GM18498 (cell line): ENCODE measurements at regions not wholly inside any gene's neighbourhood (a gene's known extent, or its start where the extent isn't known, plus 50 kb on each side); places are given as distances from the start of the nearest gene placed in this dataset.
"Not testable (repeated sequence)": the region's sequence is repeated elsewhere in the genome, so short reads cannot be mapped to it uniquely, and the experiment has no call there.

ENCODE experiments used
- ATAC-seq: cut with Tn5 transposase; IDR thresholded peaks from one replicate; pipeline ENCODE4 v1.9.1; 2021; ENCODE audit warnings: mild to moderate bottlenecking, moderate library complexity; ENCODE audit not compliant: unreplicated experiment

DNA sequence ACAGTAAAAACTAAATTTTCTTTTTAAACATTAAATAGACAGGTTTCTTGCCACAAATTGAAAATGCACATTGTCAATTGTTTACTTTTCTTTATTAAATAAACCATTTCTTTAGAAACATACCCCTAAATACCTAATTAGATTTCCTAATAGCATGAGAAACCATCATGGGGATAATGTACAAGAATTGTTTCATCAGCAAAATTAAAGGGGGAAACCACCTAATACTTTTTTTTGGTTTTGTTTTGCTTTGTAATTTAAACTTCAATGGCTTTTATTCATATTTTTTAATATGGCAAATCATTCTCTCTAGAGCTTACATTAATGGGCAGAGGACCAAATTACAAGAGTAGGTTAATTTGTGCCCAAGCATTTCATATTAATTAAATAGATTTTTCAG is 987.9 kb downstream of the EPHA7 start:
- no peak for ATAC-seq

DNA sequence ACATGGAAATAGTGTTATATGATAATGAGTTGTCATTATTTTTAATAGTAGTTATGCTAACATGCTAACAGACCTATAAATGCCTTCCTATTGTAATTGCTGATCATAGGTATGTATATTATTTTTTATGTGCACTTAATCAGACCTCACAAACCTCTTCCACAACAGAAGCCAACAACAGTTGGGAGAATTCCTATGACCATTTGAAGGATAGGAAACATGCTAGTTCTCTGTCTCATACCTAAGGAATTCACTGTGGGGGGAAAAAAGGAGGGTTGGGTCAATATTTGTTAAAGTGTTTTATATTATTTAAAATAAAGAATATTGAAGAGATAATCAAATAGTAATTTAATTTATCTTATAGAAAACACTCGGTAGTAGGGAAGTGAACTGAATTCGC is 990.9 kb downstream of the EPHA7 start:
- ATAC-seq = no peak

DNA sequence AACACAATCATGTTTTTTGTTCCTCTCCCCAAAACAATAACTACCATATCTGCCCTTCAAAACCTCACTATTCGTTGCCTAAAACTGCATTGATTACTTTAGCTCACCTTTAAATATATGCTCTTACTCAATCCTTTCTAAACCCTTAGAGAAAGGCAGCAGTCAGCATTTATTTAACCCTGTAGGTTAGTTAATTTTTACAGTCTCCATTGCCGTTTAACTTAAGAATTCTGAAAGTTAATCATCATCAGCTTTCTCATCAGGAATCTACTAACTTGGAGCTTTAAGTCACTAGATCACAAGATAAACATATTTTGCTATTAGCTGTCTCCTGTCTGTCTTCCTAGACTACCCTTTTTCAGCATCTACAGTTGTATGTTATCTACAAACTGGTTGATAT is 991.9 kb downstream of the EPHA7 start:
- ATAC-seq = no peak

DNA sequence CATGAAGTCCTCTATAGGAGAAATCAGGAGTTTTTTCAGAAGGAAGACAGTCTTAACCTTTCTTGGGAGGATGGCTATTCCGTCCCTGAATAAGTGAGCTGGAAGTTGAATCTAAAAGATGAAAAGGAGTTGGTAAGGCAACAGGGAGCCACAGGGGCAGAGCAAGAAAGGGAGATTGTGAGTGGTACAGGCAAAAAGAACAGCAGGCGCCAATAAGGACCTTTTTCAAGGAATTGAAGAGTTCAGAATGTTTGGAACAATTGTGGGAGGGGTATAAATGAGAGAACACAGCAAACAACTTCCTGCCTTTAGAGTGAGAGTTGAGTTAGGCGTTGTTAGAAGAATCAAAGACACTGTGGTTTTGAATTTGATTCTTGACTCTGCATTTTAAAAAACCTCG is 1003.7 kb downstream of the EPHA7 start:
- ATAC-seq = no peak

DNA sequence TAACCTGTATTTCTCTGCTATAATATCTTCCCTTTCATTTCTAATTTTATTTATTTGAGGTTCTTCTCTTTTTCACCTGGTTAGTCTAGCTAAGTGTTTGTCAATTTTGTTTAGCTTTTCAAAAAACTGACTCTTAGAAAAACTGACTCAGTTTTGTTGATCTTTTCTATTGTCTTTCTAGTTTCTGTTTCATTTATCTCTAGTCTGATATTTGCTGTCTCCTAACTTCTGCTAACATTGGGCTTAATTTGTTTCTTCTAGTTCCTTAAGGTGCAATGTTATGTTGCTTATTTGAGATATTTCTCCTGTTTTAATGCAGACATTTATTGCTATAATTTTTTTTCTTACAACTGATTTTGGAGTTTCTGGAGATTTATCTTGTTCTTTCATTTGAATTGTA is 1011.0 kb downstream of the EPHA7 start:
- ATAC-seq = no peak

DNA sequence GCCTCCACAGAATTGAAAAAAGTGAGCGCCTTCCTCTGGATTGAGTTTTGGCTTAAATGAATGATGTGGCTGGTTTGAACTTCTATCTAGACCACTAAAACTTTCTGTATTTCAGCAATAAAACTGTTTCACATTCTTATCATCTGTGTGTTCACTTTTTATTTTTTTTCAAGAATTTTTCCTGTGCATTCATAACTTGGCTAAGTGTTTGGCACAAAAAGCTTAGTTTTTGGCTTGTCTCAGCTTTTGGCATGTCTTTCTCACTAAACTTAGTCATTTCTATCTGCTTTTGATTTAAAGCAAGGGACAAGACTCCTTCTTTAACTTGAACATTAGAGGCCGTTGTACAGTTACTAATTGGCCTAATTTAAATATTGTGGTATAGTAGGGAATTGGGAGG is 1015.1 kb downstream of the EPHA7 start:
- ATAC-seq = no peak

DNA sequence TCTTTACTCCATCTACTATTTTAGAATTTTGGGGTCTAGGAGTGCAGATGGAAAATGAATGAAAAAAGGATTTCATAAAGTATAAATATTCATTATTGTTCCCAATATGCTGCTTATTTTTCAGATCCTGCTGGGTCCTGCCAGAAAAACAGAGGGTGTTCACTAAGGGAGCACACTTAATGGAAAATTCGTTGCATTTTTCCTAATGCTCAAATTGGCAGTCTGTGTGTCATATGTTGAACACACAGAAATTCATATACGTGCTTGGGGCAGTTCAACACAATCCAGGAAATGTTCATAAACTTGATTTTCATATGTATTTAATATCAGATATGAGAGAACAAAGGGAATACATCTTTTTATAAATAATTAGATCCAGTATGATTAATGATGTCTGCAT is 1019.4 kb downstream of the EPHA7 start:
- ATAC-seq = no peak

DNA sequence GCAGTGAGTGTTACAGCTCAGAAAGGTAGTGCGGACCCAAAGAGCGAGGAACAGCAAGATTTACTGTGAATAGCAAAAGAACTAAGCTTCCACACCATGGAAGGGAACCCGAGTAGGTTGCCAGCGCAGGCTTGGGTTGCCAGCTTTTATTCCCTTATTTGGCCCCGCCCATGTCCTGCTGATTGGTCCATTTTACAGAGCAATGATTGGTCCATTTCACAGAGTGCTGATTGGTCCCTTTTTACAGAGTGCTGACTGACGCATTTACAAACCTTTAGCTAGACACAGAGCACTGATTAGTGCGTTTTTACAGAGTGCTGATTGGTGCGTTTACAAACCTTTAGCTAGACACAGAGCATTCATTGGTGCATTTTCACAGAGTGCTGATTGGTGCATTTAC is 1030.7 kb downstream of the EPHA7 start:
- not testable (repeated sequence) for ATAC-seq

DNA sequence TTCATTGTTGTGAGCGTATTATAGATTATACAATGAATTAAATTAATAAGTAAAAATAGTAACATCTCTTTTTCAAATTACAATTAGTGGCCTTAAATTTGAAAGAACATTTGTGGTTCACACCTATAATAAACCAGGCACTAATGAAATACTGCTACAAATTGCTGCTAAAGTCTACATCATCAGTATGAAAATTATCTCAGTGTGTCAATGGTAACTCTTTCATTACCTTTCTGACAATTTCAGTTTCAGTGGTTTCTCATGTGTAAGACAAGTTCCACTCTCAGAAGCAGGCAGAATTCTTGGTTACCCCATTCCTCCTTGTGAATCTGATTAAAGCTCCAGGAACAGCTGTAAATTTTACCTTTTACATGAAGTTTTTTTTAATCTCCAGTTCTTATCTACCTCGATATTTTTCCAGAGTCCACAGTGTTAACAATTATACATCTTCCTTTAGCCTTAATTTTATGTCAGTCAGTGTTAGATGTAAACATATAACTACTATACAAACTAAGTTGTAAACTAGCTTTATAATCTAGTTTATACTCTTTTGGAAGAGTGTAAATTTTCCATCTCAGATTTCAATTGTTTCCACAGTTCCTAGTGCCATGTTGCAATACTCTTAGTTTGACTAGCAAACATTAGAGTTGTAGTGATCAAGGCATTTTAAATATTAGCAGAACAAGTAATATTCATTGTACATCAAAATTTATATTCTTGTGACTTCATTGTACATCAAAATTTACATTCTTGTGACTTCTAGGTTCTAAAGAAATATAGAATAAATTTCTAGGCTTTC is 1038.4 kb downstream of the EPHA7 start:
- no peak for ATAC-seq

DNA sequence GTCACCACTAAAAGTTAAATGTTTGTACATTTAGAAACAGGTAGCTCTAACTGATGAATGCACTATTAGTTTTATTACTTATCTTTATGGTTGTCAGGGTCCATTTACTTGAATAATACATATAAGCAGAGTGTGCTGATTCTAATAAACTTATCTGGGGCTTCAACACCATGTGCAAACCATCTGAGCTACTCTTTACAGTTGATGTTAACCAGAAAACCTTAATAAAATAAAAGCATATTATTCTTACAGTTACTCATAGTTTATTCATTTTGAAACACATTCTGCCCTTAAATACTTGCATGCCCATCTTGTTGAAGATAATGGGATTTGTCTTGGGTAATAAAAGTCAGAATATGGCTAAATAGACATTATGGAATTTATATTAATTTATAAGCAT is 1042.2 kb downstream of the EPHA7 start:
- ATAC-seq = no peak

DNA sequence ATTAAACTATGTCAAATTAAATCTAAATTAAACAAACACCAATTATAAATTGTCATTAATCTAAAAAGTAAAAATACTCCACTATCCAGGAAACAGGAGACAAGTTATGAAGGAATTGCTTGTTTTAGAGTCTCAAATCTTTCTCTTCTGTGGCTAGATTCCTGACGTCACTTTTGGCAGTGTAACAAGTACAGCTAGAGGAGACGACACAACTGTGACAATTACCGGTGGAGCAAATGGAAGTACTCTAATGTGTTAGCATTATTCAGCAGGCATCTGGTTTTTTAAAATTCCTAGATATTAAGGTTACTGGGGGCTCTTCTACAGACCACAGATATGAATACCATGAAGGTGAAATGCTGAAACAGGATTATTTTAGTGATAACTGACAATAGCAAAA is 1042.7 kb downstream of the EPHA7 start:
- ATAC-seq = no peak

DNA sequence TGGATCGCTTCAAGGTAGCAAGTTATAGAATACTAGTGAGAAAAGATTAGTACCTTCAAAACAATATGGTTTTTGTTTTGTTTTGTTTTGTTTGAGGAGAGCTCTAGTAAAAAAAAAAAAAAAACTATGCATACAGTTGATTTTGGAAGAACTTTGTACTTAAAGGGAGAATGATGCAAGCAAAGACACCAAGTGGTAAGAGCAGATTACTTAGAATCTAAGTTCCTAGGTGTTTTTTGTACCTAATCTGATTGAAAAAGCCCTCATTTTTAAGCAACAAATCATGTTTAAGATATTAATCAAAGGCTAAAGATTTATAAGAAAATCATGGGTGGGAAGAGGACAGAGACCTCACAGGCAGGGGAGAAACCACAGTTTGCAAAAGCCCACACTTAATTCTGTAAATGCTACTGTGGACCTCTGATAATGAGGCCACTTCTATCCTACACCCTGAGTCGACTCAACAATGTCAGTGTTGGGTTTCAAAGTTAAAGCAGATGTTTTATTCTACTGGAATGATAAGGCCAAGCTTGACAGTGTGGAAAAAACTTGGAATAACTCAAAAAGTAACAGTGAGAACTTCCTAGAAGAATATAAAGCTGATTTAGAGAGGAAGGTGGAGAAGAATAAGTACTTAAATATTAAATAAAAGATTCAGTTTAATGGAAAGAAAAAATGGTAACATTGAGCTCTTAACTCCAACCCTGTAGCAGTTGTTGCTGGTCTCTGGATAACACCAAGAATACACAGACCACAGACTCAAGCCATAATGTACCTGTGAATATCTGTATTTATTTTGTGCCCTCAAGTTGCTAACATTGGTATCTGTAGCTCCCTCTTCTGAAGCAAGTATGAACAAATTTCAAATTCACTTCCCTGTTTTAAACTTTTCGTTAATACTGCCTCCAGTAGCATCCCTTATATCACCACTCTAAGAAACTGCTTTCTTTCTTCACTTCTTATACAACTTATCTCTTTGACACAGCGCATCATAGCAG is 1047.8 kb downstream of the EPHA7 start:
- ATAC-seq = no peak

DNA sequence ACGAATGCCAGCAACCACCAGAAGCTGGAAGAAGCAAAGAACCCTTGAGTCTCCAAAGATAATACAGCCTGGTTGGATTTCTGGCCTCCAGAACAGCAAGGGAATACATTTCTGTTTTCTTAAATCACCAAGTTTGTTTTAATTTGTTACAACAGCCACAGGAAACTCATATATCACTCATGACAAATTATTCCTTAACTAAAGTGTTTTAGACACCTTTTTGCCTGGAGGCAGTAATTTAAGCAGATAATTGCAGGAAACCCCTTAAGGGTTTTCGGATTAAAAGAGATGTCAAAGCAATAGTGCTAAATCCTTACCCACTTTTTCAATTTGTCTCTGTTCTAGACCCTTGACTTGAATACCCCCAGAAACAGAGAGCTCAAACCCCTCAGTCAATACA is 1050.0 kb downstream of the EPHA7 start:
- no peak for ATAC-seq

DNA sequence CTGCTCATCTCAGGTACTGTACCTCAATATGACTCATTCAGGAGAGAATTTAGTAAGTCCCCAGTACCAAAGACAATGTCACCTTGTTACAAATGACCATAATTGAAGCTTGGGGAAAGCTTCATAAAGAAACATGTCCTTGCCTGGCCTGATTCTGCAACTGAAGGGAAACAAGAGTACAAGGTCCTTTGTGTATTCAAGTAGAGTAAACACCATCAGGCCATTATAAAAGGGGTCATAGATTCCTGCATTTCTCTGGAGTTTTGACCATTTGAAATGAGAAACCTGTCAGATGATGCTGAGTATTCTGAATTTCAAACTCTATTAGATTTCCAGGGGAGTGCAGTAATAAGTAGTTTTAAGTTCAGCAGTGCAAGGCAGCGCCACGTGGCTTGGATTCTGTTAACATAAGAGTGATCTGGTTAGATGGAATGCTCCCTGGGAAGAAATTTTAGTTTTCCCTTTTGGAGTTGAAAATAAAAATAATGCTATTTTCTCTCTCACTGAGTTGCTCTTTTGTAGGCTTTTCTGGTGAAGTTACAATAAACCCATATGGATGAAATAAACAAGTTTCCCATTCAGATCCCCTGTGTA is 1054.3 kb downstream of the EPHA7 start:
- ATAC-seq = no peak

DNA sequence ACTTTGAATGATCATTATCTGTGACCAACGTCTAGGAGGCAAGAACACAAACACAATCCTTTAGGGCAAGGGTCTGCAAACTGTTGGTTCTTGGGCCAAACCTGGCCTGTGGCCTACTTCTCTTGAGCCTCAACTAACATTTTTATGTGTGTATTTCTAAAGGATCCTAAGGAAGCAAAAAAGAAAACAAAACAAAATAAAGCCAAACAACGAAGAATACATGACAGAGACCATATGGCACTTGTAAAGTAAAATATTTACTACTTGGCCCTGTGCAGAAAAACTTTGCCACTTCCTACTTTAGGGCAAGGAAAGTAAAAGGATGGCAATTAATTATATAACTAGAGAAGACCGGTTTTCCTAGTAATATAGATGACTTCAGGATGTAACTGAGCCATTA is 1056.2 kb downstream of the EPHA7 start:
- ATAC-seq = no peak

DNA sequence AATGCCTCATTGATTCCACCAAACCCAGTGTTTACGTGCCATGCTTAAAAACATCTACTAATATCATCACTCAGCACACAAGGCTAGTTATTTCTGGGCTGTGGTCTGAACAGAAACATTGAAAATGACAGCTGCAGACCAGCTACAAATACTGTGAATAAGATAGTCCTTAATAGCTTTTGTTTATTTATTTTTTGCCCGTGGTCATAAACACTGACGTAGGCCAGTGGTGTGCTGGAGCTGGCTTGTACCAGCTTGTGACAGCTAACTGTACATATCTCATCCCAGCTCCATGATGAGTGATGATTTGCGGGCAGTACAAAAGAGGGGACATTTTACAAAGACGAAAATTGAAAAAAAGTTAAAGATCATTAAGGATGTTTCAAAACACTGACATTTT is 1057.0 kb downstream of the EPHA7 start:
- no peak for ATAC-seq

DNA sequence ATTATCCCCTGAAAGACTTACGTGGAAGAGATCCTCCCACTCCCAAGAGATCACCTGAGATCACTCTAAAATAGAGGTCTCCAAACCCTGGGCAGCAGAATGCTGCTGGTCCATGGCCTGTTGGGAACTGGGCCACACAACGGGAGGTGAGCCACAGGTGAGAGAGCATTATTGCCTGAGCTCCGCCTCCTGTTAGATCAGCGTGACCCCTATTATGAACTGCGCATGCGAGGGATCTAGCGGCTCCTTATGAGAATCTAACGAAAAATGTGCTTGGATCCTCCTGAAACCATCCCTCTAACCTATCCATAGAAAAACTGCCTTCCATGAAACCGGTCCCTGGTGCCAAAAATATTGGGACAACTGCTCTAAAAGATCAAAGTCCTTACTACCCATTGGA is 1057.4 kb downstream of the EPHA7 start:
- no peak for ATAC-seq

DNA sequence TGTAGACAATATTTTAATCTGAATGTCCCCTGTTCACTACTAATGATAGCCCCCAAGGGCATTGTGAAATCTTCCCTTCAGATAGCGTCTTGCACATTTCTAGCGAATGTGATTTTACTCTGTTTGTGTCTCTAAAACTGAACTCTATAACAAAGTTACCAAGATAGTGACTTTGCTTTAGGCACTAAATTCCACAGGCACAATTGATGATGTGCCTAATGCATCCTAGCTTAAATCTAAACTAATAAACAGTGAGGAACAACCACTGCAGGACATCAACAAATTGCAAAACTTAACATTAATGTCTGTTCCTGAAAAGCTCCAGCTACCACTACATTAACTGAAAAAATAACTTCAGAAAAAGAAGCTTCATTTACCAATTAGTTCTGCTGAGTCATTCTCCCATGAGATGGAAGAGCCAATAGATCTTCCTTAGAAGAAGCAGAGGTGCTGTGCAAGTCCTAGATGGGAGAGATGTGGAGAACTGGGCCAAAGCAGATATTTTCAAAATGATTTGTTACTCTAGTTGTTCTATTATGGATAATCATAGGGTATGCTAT is 1065.0 kb downstream of the EPHA7 start:
- no peak for ATAC-seq

DNA sequence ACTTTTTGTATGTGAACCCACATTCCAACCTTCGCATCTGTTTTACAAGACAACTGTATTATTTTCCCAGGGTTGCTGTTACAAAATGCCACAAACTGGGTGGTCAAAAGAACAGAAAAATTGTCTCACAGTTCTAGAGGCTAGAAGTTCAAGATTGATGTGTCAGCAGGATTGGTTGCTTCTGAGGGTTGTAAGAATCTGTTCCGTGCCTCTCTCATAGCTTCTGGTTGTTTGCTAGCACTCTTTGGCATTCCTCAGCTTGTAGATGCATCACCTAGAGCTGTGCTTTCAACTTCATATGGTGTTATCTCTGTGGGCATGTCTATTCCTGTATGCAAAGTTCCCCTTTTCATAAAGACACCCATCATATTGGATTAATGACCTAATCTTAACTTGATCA is 1067.2 kb downstream of the EPHA7 start:
- no peak for ATAC-seq

DNA sequence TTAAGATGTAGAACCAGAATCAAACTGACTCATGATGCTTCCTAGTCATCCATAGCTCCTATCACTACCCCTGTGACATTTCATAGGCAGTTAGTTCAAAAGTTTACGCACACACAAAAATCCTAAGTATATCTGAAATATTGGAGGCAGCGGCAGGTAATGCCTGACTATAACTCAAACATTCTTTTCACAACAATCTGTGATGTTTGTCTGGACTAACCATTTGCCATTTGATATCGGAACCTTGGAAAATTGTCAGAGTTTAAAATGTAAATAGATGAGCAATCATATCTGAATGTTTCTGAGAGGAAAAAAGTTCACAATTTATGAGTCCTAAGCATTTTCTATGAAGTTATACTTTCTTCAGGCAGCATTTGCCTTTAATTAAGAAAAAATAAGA is 1078.2 kb downstream of the EPHA7 start:
- no peak for ATAC-seq

DNA sequence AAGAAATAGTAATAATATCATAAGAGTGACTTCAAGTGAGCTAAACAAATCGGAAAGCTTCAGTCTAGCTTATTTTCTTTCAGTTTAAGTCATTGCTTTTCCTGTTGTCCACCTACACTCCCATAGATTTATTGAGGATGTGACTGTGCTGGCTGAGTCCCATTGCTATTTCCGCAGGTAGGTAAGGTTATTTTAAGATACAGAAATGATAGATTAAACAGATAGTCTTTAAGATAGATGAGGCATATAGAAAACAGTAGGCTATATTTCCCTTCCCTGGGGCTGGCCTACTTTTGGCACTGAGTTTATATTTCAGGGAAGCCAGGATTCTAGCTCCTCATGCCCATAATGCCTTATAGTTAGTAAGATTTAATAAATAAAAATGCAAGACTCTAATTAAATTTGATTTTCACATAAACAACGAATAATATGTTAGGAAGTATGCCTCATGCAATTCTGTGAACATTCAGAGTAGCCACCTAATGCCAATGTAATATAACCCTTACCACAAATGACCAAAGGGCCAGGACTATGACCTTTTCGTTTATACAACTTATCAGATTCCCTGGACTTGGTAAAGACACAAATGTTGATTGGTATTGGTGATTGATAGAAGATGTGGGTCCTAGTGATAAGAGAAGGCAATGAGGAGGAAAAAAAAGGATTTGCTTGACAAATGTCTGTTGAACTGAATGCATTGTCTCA is 1079.3 kb downstream of the EPHA7 start:
- no peak for ATAC-seq
